K562 (cell line): ENCODE measurements at regions not wholly inside any gene's neighbourhood (a gene's known extent, or its start where the extent isn't known, plus 50 kb on each side); places are given as distances from the start of the nearest gene placed in this dataset.

ENCODE experiments used
- FOXJ3 ChIP-seq: sonication (generic); formaldehyde crosslinking; IDR thresholded peaks from 2 replicates; pipeline ENCODE4 v1.4.0; 2020; ENCODE audit warnings: mild to moderate bottlenecking, missing genetic modification reagents
- HNRNPH1 ChIP-seq: fragments of 200-400 bp; formaldehyde crosslinking; optimal IDR thresholded peaks from 2 replicates; pipeline ENCODE3; 2017; ENCODE audit warnings: low read depth, mild to moderate bottlenecking, low read length, moderate library complexity
- JUN ChIP-seq, 2 experiments: sonication (generic) in 1 of 2; formaldehyde crosslinking in 1 of 2; IDR thresholded peaks; 2 replicates each; pipeline versions ENCODE4 v1.6.1 to v1.8.0; 2012 to 2022; ENCODE audit warnings: borderline replicate concordance in 2 of 2, mild to moderate bottlenecking in 2 of 2, improper control_type of control experiment in 1 of 2, low read depth in 1 of 2, low read length in 1 of 2, missing genetic modification reagents in 1 of 2
- KDM1A ChIP-seq, 2 experiments: fragments of 450-650 bp; IDR thresholded peaks; 2 replicates each; pipeline ENCODE4 v1.6.1; 2016; ENCODE audit warnings: mild to moderate bottlenecking in 2 of 2
- POLR2AphosphoS5 ChIP-seq: IDR thresholded peaks from 2 replicates; pipeline ENCODE4 v1.6.1; 2011; ENCODE audit warnings: mild to moderate bottlenecking, low read depth, low read length, moderate library complexity; ENCODE audit not compliant: control insufficient read depth, insufficient read depth
- RBM17 ChIP-seq: fragments of 200-400 bp; formaldehyde crosslinking; IDR thresholded peaks from 2 replicates; pipeline ENCODE4 v1.6.1; 2017; ENCODE audit warnings: low read depth, mild to moderate bottlenecking, low read length, borderline replicate concordance
- TAF1 ChIP-seq: IDR thresholded peaks from 2 replicates; pipeline ENCODE4 v1.6.1; 2011; ENCODE audit warnings: mild to moderate bottlenecking, low read length, moderate library complexity; ENCODE audit not compliant: insufficient read depth, control insufficient read depth, severe bottlenecking; ENCODE audit errors: extremely low read depth
- TEAD1 ChIP-seq, 2 experiments: fragments of 450-650 bp in 1 of 2; sonication (generic) in 1 of 2; formaldehyde crosslinking; IDR thresholded peaks; 2 replicates each; pipeline versions ENCODE4 v1.4.0 to v1.8.0; 2020 to 2022; ENCODE audit warnings: mild to moderate bottlenecking in 2 of 2, missing genetic modification reagents in 1 of 2
- TF ChIP-seq, protein P1 (sequence below), 3 experiments: IDR thresholded peaks in 2 of 3; conservative IDR thresholded peaks in 1 of 3; 2 replicates each; pipeline ENCODE4 v1.5.1; 2011 to 2012; ENCODE audit warnings: low read length in 3 of 3, mild to moderate bottlenecking in 3 of 3, control low read depth in 2 of 3, improper control_type of control experiment in 1 of 3, inconsistent platforms in 1 of 3, low read depth in 1 of 3, mixed read lengths in 1 of 3, moderate library complexity in 1 of 3; ENCODE audit not compliant: insufficient read depth in 2 of 3
- TF ChIP-seq, protein P2 (sequence below): sonication (generic); formaldehyde crosslinking; IDR thresholded peaks from 2 replicates; pipeline ENCODE4 v1.8.0; 2023; ENCODE audit warnings: mild to moderate bottlenecking, missing genetic modification reagents
- TF ChIP-seq, protein P3 (sequence below), 2 experiments: fragments of 450-650 bp in 1 of 2; sonication (generic) in 1 of 2; formaldehyde crosslinking in 1 of 2; IDR thresholded peaks; 2 replicates each; pipeline versions ENCODE4 v1.7.1 to v1.9.0; 2016 to 2022; ENCODE audit warnings: inconsistent platforms in 1 of 2, mild to moderate bottlenecking in 1 of 2, missing genetic modification reagents in 1 of 2

DNA sequence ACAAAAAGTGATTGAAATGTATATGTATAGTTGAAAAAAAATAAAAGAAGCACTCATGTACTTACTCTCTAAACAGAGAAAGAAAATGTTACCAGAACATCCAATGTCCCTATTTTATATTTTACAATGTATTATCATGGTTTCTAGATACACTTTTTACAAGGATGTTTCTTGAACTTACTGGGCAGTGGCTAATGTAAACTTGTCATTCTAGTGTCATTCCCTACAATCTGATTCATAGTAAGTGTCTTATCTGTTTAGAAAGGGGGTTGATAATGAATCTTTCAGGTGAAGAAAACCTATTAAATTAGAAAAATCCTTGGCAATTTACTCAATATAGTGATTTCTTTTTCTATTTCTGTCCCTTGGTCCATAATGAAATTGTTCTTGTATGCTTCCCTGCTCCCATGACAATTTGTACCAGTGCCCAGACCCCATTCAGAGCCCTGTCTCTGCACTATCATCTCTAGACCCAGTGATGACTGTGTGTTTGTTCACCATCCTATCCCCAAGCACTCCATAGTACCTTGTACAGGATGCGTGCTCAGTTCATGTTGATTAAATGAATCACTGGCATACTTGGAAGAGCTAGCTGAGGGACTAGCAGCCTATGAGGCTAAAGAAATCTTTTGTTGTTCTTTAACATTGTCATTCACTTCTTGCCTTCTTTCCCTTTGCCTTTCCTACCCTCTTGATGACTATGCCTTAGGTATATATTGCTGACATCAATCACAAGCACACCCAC is 101.2 kb downstream of the HMHB1 start:
- TF ChIP-seq POLR2AphosphoS5 (no peak), RBM17 (no peak), TAF1 (no peak), JUN (IDR thresholded peaks at IDR 0.05; ENCODE audit: borderline replicate concordance, low read depth, low read length) (no peak), JUN (CRISPR knock-in tag; IDR thresholded peaks at IDR 0.05; ENCODE audit: borderline replicate concordance) (no peak), FOXJ3 (CRISPR knock-in tag) (no peak), KDM1A (IDR thresholded peaks at IDR 0.05) (no peak), HNRNPH1 (no peak), TEAD1 (CRISPR knock-in tag; IDR thresholded peaks at IDR 0.05) (no peak)
- TF ChIP-seq, protein P1, sequence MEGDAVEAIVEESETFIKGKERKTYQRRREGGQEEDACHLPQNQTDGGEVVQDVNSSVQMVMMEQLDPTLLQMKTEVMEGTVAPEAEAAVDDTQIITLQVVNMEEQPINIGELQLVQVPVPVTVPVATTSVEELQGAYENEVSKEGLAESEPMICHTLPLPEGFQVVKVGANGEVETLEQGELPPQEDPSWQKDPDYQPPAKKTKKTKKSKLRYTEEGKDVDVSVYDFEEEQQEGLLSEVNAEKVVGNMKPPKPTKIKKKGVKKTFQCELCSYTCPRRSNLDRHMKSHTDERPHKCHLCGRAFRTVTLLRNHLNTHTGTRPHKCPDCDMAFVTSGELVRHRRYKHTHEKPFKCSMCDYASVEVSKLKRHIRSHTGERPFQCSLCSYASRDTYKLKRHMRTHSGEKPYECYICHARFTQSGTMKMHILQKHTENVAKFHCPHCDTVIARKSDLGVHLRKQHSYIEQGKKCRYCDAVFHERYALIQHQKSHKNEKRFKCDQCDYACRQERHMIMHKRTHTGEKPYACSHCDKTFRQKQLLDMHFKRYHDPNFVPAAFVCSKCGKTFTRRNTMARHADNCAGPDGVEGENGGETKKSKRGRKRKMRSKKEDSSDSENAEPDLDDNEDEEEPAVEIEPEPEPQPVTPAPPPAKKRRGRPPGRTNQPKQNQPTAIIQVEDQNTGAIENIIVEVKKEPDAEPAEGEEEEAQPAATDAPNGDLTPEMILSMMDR (IDR thresholded peaks at IDR 0.05 in 2 of 3, conservative IDR thresholded peaks at IDR 0.05 in 1 of 3; ENCODE audit: insufficient read depth in 2 of 3, low read depth in 1 of 3, low read length in 3 of 3) = no peak
- TF ChIP-seq, protein P2, sequence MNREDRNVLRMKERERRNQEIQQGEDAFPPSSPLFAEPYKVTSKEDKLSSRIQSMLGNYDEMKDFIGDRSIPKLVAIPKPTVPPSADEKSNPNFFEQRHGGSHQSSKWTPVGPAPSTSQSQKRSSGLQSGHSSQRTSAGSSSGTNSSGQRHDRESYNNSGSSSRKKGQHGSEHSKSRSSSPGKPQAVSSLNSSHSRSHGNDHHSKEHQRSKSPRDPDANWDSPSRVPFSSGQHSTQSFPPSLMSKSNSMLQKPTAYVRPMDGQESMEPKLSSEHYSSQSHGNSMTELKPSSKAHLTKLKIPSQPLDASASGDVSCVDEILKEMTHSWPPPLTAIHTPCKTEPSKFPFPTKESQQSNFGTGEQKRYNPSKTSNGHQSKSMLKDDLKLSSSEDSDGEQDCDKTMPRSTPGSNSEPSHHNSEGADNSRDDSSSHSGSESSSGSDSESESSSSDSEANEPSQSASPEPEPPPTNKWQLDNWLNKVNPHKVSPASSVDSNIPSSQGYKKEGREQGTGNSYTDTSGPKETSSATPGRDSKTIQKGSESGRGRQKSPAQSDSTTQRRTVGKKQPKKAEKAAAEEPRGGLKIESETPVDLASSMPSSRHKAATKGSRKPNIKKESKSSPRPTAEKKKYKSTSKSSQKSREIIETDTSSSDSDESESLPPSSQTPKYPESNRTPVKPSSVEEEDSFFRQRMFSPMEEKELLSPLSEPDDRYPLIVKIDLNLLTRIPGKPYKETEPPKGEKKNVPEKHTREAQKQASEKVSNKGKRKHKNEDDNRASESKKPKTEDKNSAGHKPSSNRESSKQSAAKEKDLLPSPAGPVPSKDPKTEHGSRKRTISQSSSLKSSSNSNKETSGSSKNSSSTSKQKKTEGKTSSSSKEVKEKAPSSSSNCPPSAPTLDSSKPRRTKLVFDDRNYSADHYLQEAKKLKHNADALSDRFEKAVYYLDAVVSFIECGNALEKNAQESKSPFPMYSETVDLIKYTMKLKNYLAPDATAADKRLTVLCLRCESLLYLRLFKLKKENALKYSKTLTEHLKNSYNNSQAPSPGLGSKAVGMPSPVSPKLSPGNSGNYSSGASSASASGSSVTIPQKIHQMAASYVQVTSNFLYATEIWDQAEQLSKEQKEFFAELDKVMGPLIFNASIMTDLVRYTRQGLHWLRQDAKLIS (CRISPR knock-in tag) = no peak
- TF ChIP-seq, protein P3, sequence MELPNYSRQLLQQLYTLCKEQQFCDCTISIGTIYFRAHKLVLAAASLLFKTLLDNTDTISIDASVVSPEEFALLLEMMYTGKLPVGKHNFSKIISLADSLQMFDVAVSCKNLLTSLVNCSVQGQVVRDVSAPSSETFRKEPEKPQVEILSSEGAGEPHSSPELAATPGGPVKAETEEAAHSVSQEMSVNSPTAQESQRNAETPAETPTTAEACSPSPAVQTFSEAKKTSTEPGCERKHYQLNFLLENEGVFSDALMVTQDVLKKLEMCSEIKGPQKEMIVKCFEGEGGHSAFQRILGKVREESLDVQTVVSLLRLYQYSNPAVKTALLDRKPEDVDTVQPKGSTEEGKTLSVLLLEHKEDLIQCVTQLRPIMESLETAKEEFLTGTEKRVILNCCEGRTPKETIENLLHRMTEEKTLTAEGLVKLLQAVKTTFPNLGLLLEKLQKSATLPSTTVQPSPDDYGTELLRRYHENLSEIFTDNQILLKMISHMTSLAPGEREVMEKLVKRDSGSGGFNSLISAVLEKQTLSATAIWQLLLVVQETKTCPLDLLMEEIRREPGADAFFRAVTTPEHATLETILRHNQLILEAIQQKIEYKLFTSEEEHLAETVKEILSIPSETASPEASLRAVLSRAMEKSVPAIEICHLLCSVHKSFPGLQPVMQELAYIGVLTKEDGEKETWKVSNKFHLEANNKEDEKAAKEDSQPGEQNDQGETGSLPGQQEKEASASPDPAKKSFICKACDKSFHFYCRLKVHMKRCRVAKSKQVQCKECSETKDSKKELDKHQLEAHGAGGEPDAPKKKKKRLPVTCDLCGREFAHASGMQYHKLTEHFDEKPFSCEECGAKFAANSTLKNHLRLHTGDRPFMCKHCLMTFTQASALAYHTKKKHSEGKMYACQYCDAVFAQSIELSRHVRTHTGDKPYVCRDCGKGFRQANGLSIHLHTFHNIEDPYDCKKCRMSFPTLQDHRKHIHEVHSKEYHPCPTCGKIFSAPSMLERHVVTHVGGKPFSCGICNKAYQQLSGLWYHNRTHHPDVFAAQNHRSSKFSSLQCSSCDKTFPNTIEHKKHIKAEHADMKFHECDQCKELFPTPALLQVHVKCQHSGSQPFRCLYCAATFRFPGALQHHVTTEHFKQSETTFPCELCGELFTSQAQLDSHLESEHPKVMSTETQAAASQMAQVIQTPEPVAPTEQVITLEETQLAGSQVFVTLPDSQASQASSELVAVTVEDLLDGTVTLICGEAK (IDR thresholded peaks at IDR 0.05) = no peak
- TF ChIP-seq, protein P3 (CRISPR knock-in tag; IDR thresholded peaks at IDR 0.05) = no peak
